SU-DHL-6 (cell line): ENCODE measurements at regions not wholly inside any gene's neighbourhood (a gene's known extent, or its start where the extent isn't known, plus 50 kb on each side); places are given as distances from the start of the nearest gene placed in this dataset.

Source experiments
- EZH2phosphoT487 ChIP-seq: fragments of 200-600 bp; sonication (generic), shearing (Covaris generic); conservative IDR thresholded peaks from 2 replicates; pipeline ENCODE4 v1.6.1; 2018; ENCODE audit warnings: mild to moderate bottlenecking, antibody characterized with exemption, low read length, moderate library complexity, mixed read lengths
- TF ChIP-seq, protein P1 (sequence below): fragments of 200-600 bp; sonication (generic); IDR thresholded peaks from one replicate; pipeline ENCODE4 v1.5.1; 2017; ENCODE audit warnings: antibody characterized with exemption, mild to moderate bottlenecking, low read length, moderate library complexity; ENCODE audit not compliant: insufficient read depth, poor library complexity, severe bottlenecking

DNA sequence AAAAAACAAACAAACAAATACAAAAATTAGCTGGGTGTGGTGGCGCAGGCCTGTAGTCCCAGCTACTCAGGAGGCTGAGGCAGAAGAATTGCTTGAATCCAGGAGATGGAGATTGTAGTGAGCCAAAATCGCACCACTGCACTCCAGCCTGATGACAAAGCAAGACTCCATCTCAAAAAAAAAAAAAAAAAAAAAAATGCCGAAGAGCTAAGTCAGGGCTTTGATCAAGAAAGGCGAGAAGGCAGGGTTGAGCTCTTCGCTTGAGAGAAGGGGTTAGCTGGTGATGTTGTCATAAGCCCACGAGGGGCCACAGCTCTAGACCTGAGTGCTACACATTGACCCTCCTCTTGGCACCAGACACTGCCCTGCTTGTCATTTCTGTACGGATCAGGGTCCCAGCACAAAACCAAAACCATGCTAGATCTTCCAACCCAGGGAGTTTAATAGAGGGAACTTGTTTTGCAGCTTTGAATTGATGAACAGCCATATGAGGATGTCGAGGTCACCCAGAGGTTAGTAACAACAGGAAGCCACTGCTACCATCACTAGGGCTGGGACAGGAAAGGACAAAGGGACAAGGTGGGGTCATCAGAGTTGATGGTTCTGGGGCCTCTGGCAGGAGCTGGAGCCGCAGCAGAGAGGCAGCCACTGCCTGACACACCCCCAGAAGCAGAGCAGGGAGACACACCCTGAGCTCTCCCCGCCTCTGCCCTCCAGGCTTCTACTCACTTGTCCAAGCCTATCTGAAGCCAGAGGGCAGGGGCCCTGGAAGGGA is 122.7 kb downstream of the SNX5 start:
- TF ChIP-seq, protein P1, sequence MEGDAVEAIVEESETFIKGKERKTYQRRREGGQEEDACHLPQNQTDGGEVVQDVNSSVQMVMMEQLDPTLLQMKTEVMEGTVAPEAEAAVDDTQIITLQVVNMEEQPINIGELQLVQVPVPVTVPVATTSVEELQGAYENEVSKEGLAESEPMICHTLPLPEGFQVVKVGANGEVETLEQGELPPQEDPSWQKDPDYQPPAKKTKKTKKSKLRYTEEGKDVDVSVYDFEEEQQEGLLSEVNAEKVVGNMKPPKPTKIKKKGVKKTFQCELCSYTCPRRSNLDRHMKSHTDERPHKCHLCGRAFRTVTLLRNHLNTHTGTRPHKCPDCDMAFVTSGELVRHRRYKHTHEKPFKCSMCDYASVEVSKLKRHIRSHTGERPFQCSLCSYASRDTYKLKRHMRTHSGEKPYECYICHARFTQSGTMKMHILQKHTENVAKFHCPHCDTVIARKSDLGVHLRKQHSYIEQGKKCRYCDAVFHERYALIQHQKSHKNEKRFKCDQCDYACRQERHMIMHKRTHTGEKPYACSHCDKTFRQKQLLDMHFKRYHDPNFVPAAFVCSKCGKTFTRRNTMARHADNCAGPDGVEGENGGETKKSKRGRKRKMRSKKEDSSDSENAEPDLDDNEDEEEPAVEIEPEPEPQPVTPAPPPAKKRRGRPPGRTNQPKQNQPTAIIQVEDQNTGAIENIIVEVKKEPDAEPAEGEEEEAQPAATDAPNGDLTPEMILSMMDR = no peak
- TF ChIP-seq EZH2phosphoT487 = no peak
